ENCODE measurements at regions not wholly inside any gene's neighbourhood (a gene's known extent, or its start where the extent isn't known, plus 50 kb on each side); places are given as distances from the start of the nearest gene placed in this dataset.
A peak's percentile ranks its signal among the peaks of the same experiment; 100 is the strongest.

DNA sequence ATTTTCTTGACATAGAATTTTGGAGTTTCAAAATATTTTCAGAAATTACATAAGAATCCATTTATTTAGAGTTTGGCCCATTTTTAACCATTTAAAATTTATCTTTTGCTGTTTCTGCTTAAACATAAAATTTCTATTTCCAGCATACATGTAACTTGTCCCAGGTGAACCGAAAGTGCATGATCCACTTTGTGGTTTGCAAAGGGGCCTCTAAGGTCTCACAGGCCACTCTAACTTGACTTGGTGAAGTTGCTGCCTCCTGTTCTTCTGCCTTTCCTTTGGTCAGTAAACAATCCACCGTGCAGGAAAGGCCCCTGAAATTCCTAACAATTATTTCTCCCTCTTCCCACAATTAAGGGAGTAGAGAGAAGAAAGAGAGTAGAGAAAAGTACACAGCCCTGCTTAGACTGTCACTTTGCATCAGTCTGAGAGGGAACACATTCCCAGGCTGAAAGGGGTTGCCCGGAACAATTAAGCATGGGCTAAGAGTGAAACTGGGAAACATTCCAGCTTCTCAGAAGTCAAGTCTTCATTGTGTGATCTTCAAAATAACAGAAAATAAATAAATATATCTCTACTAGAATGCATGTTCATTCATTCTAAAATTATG is 79.5 kb upstream of the SEMA3A start:
- TF ChIP-seq, protein P1, sequence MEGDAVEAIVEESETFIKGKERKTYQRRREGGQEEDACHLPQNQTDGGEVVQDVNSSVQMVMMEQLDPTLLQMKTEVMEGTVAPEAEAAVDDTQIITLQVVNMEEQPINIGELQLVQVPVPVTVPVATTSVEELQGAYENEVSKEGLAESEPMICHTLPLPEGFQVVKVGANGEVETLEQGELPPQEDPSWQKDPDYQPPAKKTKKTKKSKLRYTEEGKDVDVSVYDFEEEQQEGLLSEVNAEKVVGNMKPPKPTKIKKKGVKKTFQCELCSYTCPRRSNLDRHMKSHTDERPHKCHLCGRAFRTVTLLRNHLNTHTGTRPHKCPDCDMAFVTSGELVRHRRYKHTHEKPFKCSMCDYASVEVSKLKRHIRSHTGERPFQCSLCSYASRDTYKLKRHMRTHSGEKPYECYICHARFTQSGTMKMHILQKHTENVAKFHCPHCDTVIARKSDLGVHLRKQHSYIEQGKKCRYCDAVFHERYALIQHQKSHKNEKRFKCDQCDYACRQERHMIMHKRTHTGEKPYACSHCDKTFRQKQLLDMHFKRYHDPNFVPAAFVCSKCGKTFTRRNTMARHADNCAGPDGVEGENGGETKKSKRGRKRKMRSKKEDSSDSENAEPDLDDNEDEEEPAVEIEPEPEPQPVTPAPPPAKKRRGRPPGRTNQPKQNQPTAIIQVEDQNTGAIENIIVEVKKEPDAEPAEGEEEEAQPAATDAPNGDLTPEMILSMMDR (IDR thresholded peaks at IDR 0.05; ENCODE audit: low read depth, low read length, missing control alignments): no peak
- in situ Hi-C loops (cut with HindIII; ENCODE audit: low sequenced_read_pairs): no loop called here
- no peak overlapping the region for H3K4me3 ChIP-seq (ENCODE audit: low read depth, low read length)
- no peak for DNase-seq (ENCODE audit: low read depth)

DNA sequence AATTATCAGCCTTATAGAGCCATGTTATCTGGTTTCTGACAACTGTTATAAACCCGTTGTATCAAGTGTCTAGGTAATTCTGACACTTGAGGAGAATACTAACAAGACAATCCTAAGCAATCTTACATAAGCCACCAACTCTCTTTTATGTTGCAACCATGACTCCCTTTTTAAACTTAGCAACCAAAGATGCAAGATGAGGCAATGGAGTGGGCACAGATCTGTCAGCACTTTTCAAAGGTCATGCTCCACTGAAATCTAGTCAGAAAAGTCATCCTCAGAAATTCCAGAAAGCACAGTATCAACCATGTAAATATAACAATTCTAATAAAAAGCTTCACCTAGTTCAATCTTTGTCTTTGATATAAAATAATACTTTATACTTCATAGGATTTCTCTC is 77.0 kb upstream of the SEMA3A start:
- in situ Hi-C loops (cut with HindIII; ENCODE audit: low sequenced_read_pairs): no loop called here
- no peak for DNase-seq (ENCODE audit: low read depth)
- TF ChIP-seq, protein P1 (IDR thresholded peaks at IDR 0.05; ENCODE audit: low read depth, low read length, missing control alignments): no peak
- no peak overlapping the region for H3K4me3 ChIP-seq (ENCODE audit: low read depth, low read length)

DNA sequence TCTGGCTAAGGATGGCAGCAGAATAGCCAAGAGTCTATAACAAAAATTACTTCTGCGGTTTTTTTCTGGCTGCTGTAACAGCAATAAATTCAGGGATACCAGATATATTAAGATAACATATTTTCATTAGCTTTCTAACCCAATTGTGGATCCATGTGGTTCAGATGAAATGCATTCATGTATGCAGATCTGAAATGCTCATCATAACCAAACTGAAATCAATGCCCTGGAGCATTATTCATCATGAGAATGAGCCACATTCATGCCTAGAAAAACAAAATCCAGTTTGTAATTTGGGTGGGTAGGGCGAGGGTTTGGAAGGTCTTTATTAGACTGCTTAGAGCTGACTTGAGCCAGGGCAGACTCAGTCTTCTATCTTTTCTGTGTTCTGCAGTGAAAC is 69.8 kb upstream of the SEMA3A start:
- in situ Hi-C loops (cut with HindIII; ENCODE audit: low sequenced_read_pairs): no loop called here
- no peak overlapping the region for H3K4me3 ChIP-seq (ENCODE audit: low read depth, low read length)
- DNase-seq (ENCODE audit: low read depth): peak; percentile 28
- TF ChIP-seq, protein P1 (IDR thresholded peaks at IDR 0.05; ENCODE audit: low read depth, low read length, missing control alignments): no peak

DNA sequence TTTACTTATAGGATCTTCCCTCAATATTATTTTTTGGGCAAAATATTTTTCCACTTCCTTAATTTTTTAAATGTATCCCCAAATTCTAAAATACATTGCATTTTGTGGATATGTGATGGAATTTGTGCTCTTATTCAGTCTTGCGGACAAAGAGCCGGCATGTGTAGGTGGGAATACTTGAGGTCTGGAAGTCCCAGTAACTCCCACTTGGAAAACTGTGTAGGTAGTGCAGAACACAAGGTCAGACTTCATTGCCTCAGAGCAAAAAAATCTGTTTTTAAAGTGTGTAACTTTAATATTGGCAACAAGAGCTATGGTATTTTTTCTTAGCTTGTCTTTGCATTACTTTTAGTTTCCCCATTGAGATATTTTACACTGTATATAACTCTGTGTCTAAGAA is 68.5 kb upstream of the SEMA3A start:
- in situ Hi-C loops (cut with HindIII; ENCODE audit: low sequenced_read_pairs): no loop called here
- H3K4me3 ChIP-seq (ENCODE audit: low read depth, low read length): no peak overlapping the region
- DNase-seq (ENCODE audit: low read depth): no peak
- TF ChIP-seq, protein P1 (IDR thresholded peaks at IDR 0.05; ENCODE audit: low read depth, low read length, missing control alignments): no peak

DNA sequence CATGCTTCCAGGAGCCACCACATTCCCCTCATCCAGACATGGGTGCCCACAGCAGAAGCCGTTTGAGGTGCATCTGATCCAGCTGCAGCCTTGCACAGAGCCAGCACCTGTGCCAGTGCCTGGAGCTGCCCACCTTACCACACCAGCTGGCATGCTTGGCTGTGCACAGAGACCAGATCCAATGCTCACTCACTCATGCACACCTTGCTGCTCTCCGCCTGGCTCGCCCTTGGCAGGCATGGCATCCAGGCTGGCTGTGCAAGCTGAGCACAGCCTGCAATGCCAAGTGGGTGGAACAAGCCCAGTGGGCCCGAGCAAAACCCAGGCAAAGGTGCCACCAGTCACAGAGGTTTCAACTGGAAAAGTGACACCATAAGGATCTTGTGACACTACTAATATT is 66.9 kb upstream of the SEMA3A start:
- H3K4me3 ChIP-seq (ENCODE audit: low read depth, low read length): no peak overlapping the region
- in situ Hi-C loops (cut with HindIII; ENCODE audit: low sequenced_read_pairs): no loop called here
- DNase-seq (ENCODE audit: low read depth): no peak
- TF ChIP-seq, protein P1 (IDR thresholded peaks at IDR 0.05; ENCODE audit: low read depth, low read length, missing control alignments): no peak

DNA sequence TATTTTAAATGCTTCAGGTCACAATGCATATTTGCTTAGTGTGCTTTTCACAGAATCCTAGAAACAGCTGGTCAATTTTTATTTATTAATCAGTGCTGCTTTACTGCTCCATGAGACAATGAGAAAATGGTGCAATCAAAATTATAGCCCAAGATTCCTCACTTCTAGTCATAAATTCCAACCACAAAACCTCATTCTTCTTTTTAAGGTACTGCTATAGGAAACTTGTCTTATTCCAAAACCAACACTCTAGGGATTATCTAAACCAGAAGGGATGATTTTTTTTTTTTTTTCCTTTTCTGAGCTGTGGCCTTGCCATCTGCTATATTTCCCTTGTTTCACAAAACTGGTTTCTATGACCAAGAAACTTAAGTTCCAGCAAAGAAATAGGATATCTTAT is 64.0 kb upstream of the SEMA3A start:
- in situ Hi-C loops (cut with HindIII; ENCODE audit: low sequenced_read_pairs): no loop called here
- DNase-seq (ENCODE audit: low read depth): peak; percentile 59
- TF ChIP-seq, protein P1 (IDR thresholded peaks at IDR 0.05; ENCODE audit: low read depth, low read length, missing control alignments): no peak
- no peak overlapping the region for H3K4me3 ChIP-seq (ENCODE audit: low read depth, low read length)

Measured in astrocyte of the cerebellum (primary cell).